ENCODE measurements at regions not wholly inside any gene's neighbourhood (a gene's known extent, or its start where the extent isn't known, plus 50 kb on each side); places are given as distances from the start of the nearest gene placed in this dataset.

GRCh38 chr2:237264480-237265219, 149.3 kb downstream of the COL6A3 start:
- Mint-ChIP-seq H3K27me3 (peaks cover 3% of the 10 kb centered on the region), H3K27ac (no peak overlapping the region), H3K4me3 (no peak overlapping the region), H3K4me1 (ENCODE audit: low read depth) (no peaks in the 10 kb centered on the region), H3K36me3 (ENCODE audit: low read depth) (no peaks in the 10 kb centered on the region), H3K9me3 (no peaks in the 10 kb centered on the region)
- TF ChIP-seq CTCF (IDR thresholded peaks at IDR 0.05) = no peak
- ATAC-seq = no peak
- ChIA-PET POLR2A (no interaction called here), CTCF (no interaction called here)
- intact Hi-C loops (cut with micrococcal nuclease) = no loop called here
- DNase-seq = no peak

- POLR2A ChIA-PET = no interaction called here
These were observed 145.8 kb downstream of the COL6A3 start for GRCh38 chr2:237268004-237268708.

GRCh38 chr2:237269138-237269875, 144.7 kb downstream of the COL6A3 start:
- no peak overlapping the region for H3K27ac Mint-ChIP-seq
- H3K4me1 Mint-ChIP-seq (ENCODE audit: low read depth) = no peaks in the 10 kb centered on the region
- no peak for DNase-seq
- no peak for ATAC-seq
- POLR2A ChIA-PET = no interaction called here
- TF ChIP-seq CTCF (IDR thresholded peaks at IDR 0.05) = no peak
- H3K36me3 Mint-ChIP-seq (ENCODE audit: low read depth) = no peaks in the 10 kb centered on the region
- peaks cover 16% of the 10 kb centered on the region for H3K27me3 Mint-ChIP-seq
- H3K9me3 Mint-ChIP-seq = no peaks in the 10 kb centered on the region
- intact Hi-C loops (cut with micrococcal nuclease) = no loop called here
- CTCF ChIA-PET = interaction anchor here (0.7 to 1.2 kb wide), 5 partner anchors 11 to 303 kb away, joined by 3 read pairs; no protein-coding TSS in a partner anchor
- H3K4me3 Mint-ChIP-seq = no peak overlapping the region

More at GRCh38 chr2:237268004-237268708, 145.8 kb downstream of the COL6A3 start:
- no peaks in the 10 kb centered on the region for H3K4me1 Mint-ChIP-seq (ENCODE audit: low read depth)
- no peak for TF ChIP-seq CTCF (IDR thresholded peaks at IDR 0.05)
- H3K9me3 Mint-ChIP-seq = no peaks in the 10 kb centered on the region
- CTCF ChIA-PET = interaction anchor here (0.7 to 1.1 kb wide), 3 partner anchors 11 to 245 kb away, joined by 3 read pairs; no protein-coding TSS in a partner anchor
- ATAC-seq = no peak
- intact Hi-C loops (cut with micrococcal nuclease) = no loop called here
- H3K27ac Mint-ChIP-seq = no peak overlapping the region
- DNase-seq = no peak
- H3K36me3 Mint-ChIP-seq (ENCODE audit: low read depth) = no peaks in the 10 kb centered on the region
- H3K27me3 Mint-ChIP-seq = peaks cover 16% of the 10 kb centered on the region
- H3K4me3 Mint-ChIP-seq = no peak overlapping the region

- Mint-ChIP-seq H3K4me1 (ENCODE audit: low read depth) (no peaks in the 10 kb centered on the region), H3K9me3 (no peaks in the 10 kb centered on the region), H3K36me3 (ENCODE audit: low read depth) (no peaks in the 10 kb centered on the region), H3K27ac (no peak overlapping the region), H3K27me3 (peaks cover 16% of the 10 kb centered on the region), H3K4me3 (no peak overlapping the region)
- no peak for ATAC-seq
- ChIA-PET POLR2A (interaction anchor here (0.5 kb wide), 1 partner anchor 1026 kb away, joined by 3 read pairs; no protein-coding TSS in a partner anchor), CTCF (interaction anchor here (1.1 to 1.2 kb wide), 2 partner anchors 12 to 301 kb away, joined by 3 read pairs; no protein-coding TSS in a partner anchor)
- DNase-seq = no peak
- TF ChIP-seq CTCF (IDR thresholded peaks at IDR 0.05) = no peak
- intact Hi-C loops (cut with micrococcal nuclease) = no loop called here
These were observed 143.4 kb downstream of the COL6A3 start for GRCh38 chr2:237270520-237270919.

All from activated CD8-positive, alpha-beta T cell treated with anti-CD3 and anti-CD28 coated beads for 36 hours (primary cell).